Activated CD8-positive, alpha-beta memory T cell treated with anti-CD3 and anti-CD28 coated beads, Interleukin-2, amount 50 U/mL, for 24 hours (primary cell): ENCODE measurements at regions not wholly inside any gene's neighbourhood (a gene's known extent, or its start where the extent isn't known, plus 50 kb on each side); places are given as distances from the start of the nearest gene placed in this dataset.

Source experiments
- DNase-seq: peaks from one replicate; pipeline ENCODE4 v3.0.0-alpha.2; 2020; ENCODE audit errors: extremely low read depth

DNA sequence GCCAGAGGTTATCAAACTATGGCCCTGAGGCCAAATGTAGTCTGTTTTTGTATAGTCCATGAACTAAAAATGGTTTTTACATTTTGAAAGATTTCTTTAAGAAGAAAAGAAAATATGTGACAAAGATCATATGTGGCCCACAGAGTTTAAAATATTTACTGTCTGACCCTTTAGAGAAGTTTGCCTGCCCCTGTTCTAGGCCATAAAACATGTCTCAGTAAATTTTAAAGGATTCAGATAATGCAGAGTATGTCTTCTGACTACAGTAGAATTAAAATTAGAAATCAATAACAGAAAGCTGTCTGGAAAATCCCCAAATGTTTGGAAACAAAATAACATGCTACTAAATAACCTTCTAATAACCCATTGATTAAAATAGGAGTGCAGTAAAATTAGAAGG is 86.3 kb downstream of the KCNRG start:
- no peak for DNase-seq

DNA sequence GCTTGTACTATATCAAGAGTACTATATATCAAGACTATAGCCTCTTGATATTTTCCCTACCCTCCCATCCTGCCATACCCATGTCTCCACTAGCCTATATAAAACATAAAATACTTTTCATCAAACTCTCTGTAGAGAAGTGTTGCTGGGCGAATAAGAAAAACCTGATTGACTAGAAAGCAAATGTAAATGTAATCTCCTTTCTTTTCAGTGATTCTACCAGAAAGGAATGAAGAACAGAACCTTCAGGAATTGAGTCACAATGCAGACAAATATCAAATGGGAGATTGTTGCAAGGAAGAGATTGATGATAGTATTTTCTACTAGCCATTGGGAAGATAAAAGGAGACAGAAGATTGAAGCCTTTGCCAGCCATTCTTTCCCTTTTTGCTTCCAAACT is 89.2 kb downstream of the KCNRG start:
- DNase-seq: no peak

DNA sequence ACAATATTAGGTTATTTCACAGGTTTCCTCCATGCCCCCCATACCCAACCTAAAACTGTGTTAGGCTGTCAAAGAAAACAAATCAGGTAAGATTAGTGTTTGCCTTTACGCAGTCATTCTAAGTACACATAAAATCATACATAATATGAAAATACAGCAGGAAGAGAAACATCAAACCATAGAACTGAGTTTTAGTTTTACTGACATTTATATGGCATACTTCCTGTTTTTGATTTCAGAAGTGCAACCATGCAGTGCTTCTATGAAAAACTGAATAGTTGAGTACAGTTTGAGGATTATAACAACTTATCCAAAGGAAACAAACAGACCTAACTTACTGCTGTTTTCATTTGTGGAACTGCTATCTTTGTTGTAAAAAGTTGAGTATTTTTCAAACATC is 91.3 kb downstream of the KCNRG start:
- no peak for DNase-seq

GRCh38 chr13:50107205-50107604 is 92.0 kb downstream of the KCNRG start:
- no peak for DNase-seq

- DNase-seq: no peak
Observed at GRCh38 chr13:50114961-50115360, 99.7 kb downstream of the KCNRG start.

DNA sequence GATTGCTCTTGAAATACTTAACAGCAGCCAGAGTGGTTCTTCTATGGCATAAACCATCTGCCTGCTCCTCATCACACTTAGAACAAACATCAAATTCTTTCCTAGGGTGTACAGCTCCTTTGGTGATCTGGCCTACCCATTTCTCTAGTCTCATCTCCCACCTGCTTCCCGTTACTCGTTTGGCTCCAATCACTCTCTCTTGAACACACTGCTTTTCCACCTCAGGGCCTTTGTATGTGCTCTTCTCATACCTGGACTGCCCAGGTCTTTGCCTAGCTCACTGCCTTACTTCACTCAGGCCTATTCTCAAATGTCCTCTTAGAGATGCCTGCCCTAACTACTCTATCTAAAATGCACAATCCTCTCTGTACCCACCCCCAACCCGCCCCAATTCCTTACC is 100.5 kb downstream of the KCNRG start:
- no peak for DNase-seq

DNA sequence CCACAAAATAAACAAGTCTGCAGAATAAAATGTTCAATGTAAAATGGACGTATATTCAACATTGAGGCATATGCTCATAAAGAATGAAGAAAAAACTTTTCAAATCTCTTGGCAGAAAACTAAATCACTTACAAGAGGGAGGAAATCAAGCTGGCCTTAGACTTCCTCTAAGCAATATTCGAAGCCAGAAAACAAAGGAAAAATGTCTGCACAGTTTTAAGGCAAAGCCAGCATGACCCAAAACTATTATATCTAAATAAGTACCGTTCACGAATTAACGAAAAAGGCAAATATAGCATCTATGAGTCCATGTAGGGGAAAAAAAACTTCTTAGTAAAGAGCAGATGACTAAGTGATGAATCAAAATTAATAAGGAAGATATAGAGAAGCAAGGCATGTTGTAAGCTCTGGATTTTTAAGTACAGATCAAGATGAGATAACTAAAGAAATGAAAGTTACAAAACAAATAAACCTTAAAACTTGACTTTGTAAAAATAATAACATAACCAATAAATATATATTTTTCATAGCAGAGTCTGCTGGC is 101.3 kb downstream of the KCNRG start:
- no peak for DNase-seq

DNA sequence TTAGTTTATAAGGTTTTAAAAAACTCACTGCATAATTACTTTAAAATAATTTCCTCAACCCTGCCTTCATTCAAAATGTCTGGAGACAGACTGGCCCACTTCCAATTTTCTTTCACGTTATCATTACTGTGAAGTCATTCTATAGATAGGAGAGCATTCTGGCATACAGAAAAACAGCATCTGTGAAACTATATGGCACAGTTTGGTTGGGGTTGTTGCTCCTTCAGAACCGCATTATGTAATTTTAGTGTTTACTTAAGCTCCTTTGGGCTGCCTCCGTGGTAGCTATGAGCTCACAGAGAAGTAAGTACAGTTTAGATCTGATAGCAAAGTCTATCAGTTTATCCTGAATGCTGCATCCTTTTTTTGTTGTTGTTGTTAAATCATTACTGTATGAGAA is 104.3 kb downstream of the KCNRG start:
- no peak for DNase-seq

DNA sequence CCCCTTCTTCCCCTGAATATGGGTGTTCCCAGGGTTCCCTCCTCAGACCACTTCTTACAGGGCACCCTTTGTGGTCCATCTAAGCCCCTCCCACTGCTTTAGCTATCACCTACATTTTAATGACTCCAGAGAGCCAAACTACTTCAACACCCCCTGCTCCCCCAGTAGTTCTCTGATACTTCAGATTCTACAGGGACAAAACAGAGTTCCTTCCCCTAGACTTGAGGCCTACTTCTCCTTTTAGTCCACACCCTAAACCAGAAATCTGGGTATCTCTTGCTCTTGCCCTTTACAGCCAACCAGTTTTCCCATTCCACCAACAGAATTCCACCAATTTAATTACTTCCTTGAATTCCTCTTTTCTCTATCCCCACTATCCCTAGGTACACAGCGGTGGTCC is 107.2 kb downstream of the KCNRG start:
- DNase-seq: no peak

DNA sequence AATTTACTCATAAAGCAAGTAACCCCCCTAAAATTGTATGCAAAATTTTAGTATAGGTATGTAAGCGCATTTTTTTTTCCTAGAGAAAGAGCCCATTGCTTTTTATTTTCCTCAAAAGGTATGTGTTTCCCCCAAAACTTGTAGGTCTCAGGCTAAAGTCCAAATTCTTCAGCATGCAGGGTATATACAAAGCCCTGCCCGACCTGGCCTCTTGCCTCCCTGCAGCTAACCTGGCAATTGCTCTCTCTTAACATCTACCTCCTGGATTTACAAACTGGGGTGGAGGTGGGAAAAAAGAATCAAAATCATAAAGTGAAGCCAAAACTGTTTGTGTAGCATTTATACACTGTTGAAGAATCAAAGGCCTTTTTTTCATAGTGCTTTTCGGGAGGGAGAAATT is 107.8 kb downstream of the KCNRG start:
- DNase-seq: no peak

- DNase-seq: no peak
Observed at GRCh38 chr13:50123515-50123861, 108.2 kb downstream of the KCNRG start.

DNA sequence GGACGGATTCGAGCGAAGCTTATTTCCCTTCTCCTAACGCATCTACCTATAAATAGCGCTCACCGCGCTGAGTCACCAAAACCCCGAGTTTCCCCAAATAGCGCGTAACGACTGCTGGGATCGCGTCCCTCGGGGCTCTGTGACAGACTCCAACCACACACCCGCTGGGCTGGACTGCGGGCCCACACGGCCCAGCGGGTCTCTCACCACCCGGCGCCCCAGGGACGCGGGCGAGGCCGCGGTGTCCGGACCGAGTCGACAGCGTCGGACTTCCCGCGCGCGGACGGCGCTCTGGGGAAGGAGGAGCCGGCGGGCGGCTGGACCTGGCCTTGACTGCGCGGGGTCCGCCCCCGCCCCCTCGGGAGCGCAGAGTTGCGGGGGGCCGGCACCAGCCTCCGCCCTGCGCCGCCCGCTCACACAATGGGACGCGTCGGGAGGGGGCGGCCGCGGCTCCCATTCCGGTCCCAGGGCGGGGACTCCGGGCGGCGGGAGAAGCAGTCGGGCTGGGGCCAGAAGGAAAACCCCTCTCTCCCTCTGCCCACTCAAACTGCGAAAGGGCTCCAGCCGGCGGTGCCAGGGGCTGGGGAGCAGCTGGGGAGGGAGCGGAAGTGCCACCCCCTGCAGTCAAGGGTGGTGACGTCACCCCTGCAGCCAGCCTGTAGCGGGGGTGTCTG is 108.8 kb downstream of the KCNRG start:
- DNase-seq: no peak

GRCh38 chr13:50124536-50125303 is 109.5 kb downstream of the KCNRG start:
- peak; percentile 84 for DNase-seq

GRCh38 chr13:50125304-50125553 is 110.0 kb downstream of the KCNRG start:
- DNase-seq: no peak

GRCh38 chr13:50125554-50126262 is 110.5 kb downstream of the KCNRG start:
- DNase-seq: no peak

- no peak for DNase-seq
Observed at GRCh38 chr13:50126263-50126992, 111.2 kb downstream of the KCNRG start.

DNA sequence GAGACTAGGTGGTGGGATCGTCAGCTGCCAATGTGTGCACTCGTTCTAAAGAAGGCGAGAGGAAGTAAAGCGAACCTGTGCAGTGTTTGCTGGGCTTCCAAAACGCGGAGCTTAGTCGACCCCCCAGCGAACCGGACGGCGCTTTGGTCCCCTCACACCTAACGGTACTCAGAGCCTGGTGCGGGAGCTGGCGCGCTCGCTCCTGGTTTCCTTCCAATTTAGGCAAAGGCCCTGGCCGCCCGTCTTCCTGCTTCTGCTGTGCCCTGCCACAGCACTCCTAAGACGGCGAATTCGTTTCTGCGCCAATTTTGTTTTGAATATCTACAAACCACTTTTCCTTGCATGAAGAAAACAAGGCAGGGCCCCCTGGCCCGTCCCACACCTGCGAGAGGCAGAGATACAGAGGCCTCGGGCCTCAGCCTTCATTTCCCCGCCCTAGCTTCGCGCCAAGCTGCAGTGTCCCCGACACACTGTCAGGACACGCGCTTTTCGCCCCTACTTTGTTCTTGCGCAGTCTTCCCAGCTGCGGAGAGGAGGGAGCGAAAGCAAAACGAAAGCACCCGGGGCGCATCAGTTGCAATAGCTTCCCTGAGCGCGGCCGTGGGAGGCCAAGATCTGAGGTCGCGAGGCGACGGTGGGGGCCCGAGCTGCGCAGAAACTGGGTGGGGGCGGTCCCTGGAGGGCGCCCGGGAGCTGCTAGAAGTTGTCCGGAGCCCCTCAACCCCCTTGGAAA is 111.9 kb downstream of the KCNRG start:
- no peak for DNase-seq

GRCh38 chr13:50127726-50128291 is 112.6 kb downstream of the KCNRG start:
- DNase-seq: no peak

DNA sequence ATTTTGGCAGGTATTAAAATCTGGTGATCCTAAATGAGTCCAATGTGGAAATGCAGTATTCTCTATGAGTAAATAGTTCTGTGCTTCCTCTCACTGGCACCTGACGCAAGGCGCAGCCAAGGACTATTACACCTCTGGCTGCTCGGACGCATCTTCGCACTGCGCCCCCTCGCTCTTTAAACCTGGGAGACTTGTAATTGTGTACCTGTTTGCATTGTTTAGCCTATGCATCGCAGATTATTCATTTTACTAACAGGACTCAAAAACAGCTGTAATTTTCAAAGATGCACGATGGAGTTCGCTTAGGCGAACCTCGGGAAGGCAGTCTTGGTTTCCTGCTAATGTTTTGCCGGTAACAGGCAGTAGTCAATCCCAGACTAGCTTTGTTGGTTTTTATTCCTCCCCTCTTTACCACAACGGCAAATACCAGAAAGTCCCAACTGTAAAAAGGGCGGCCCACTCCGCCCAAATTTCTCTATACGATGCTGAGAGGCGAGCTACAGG is 113.2 kb downstream of the KCNRG start:
- DNase-seq: no peak

GRCh38 chr13:50129081-50129705 is 113.9 kb downstream of the KCNRG start:
- no peak for DNase-seq

GRCh38 chr13:50129706-50130122 is 114.5 kb downstream of the KCNRG start:
- no peak for DNase-seq
